Muscle of leg (tissue), 3 donors: ENCODE measurements at regions not wholly inside any gene's neighbourhood (a gene's known extent, or its start where the extent isn't known, plus 50 kb on each side); places are given as distances from the start of the nearest gene placed in this dataset.

Source experiments
- DNase-seq: peaks from one replicate; pipeline ENCODE4 v3.0.0; 2013
- H3K27ac ChIP-seq: one replicate; pipeline ENCODE4 v1.5.1; 2013; ENCODE audit warnings: mild to moderate bottlenecking, low read length, control low read depth
- H3K27me3 ChIP-seq: one replicate; pipeline ENCODE4 v1.6.1; 2013; ENCODE audit warnings: low read length; ENCODE audit not compliant: control insufficient read depth, insufficient read depth
- H3K36me3 ChIP-seq: one replicate; pipeline ENCODE4 v1.6.1; 2013; ENCODE audit warnings: low read length; ENCODE audit not compliant: control insufficient read depth, insufficient read depth
- H3K4me1 ChIP-seq: one replicate; pipeline ENCODE4 v1.6.1; 2013; ENCODE audit warnings: low read length; ENCODE audit not compliant: control insufficient read depth, insufficient read depth
- H3K4me3 ChIP-seq: one replicate; pipeline ENCODE4 v1.5.1; 2013; ENCODE audit warnings: low read length, control low read depth
- H3K9me3 ChIP-seq: replicated peaks from 2 replicates; pipeline ENCODE4 v1.6.1; 2013; ENCODE audit warnings: low read depth, low read length; ENCODE audit not compliant: control insufficient read depth
- WGBS: methylation state at CpG from one replicate; pipeline ENCODE4 v1.1.5; 2013; ENCODE audit warnings: missing lambda C conversion rate; ENCODE audit not compliant: insufficient coverage; 5-methylcytosine and 5-hydroxymethylcytosine counted together

DNA sequence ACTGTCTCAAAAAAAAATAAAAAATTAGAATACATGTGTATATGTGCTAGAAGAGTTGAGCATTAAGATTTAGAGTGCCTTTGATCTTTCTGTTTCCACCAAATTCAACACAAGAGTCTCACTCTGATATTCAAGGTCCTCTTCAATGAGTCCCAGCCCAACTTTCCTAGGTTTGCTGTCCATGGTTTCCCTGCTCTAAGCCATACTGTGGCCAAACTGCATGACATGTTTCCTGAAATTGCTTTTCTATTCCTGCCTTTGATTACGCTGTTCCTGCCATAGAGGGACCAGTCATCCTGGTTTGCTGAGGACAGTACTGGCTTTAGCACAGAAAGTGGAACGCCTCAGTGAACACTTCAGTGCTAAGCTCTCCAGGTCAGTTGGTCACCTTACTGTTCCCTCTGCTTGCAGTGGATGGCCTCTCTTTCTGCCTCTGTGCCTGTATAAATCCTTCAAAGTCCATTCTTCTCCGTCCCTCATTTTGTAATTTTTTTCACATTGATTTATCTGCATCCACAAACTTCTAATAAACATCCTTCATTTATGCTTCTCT lies 305.9 kb upstream of the PROX1 start:
- no peak overlapping the region for H3K4me3 ChIP-seq
- no peaks in the 10 kb centered on the region for H3K9me3 ChIP-seq
- no peaks in the 10 kb centered on the region for H3K27me3 ChIP-seq
- WGBS: 90% methylated on average over 3 of the region's 3 CpGs
- no peak for DNase-seq
- no peaks in the 10 kb centered on the region for H3K36me3 ChIP-seq
- H3K27ac ChIP-seq: no peak overlapping the region
- peaks cover 9% of the 10 kb centered on the region for H3K4me1 ChIP-seq

- DNase-seq: no peak
- Histone ChIP-seq H3K4me1 (peaks cover 9% of the 10 kb centered on the region), H3K27me3 (no peaks in the 10 kb centered on the region), H3K27ac (no peak overlapping the region), H3K36me3 (no peaks in the 10 kb centered on the region), H3K9me3 (no peaks in the 10 kb centered on the region), H3K4me3 (no peak overlapping the region)
- WGBS: 47% methylated on average over 2 of the region's 7 CpGs
Measured at GRCh38 chr1:213683529-213683928, 304.2 kb upstream of the PROX1 start.

DNA sequence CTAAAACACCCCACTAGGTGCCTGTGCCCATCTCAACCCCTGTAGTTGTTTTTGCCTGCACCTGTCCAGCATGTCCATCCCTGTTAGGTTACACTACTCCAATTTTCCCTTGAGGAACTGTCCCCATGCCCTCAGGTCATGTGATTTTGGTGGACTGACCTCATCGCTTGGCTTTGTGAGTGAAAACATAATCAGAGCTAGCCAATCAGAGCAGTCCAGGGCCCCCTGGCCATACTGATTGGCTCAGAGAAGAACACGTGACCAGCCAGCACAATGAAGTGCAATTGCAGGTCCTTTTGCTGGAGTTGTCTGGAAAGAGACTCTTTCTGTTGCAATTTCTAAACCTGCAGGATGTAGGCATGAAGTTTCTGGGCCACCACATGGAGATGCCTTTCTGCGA lies 303.3 kb upstream of the PROX1 start:
- no peaks in the 10 kb centered on the region for H3K36me3 ChIP-seq
- no peak overlapping the region for H3K4me3 ChIP-seq
- no peak overlapping the region for H3K27ac ChIP-seq
- H3K27me3 ChIP-seq: no peaks in the 10 kb centered on the region
- no peaks in the 10 kb centered on the region for H3K9me3 ChIP-seq
- 94% methylated on average over 3 of the region's 3 CpGs for WGBS
- DNase-seq: no peak
- peaks cover 9% of the 10 kb centered on the region for H3K4me1 ChIP-seq

- H3K27ac ChIP-seq: no peak overlapping the region
- no peaks in the 10 kb centered on the region for H3K9me3 ChIP-seq
- H3K36me3 ChIP-seq: no peaks in the 10 kb centered on the region
- no peak overlapping the region for H3K4me3 ChIP-seq
- DNase-seq: peak; percentile 40
- 80% methylated on average over 1 of the region's 2 CpGs for WGBS
- no peaks in the 10 kb centered on the region for H3K27me3 ChIP-seq
- H3K4me1 ChIP-seq: peaks cover 9% of the 10 kb centered on the region
Measured at GRCh38 chr1:213685992-213686582, 301.7 kb upstream of the PROX1 start.

DNA sequence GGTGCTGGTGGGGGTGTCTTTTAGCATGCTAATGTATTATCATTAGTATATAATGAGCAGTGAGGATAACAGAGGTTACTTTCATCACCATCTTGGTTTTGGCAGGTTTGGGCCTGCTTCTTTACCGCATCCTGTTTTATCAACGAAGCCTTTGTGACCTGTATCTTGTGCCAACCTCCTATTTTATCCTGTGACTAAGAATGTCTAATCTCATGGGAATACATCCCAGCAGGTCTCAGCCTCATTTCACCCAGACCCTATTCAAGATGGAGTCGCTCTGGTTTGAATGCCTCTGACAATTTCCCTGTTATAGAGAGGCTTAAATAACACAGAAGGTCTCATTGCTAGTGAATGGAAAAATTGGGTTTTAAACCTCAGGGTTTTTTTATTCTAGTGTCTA lies 300.8 kb upstream of the PROX1 start:
- no peak for DNase-seq
- 80% methylated on average over 1 of the region's 3 CpGs for WGBS
- Histone ChIP-seq H3K36me3 (no peaks in the 10 kb centered on the region), H3K27me3 (no peaks in the 10 kb centered on the region), H3K4me3 (no peak overlapping the region), H3K4me1 (peaks cover 9% of the 10 kb centered on the region), H3K27ac (no peak overlapping the region), H3K9me3 (no peaks in the 10 kb centered on the region)

- H3K4me3 ChIP-seq: no peak overlapping the region
- H3K27me3 ChIP-seq: no peaks in the 10 kb centered on the region
- H3K4me1 ChIP-seq: peaks cover 9% of the 10 kb centered on the region
- no peak for DNase-seq
- no peaks in the 10 kb centered on the region for H3K36me3 ChIP-seq
- H3K9me3 ChIP-seq: no peaks in the 10 kb centered on the region
- H3K27ac ChIP-seq: no peak overlapping the region
- WGBS: 52% methylated on average over 2 of the region's 7 CpGs
Measured at GRCh38 chr1:213687832-213688231, 299.9 kb upstream of the PROX1 start.

GRCh38 chr1:213688655-213689054 lies 299.1 kb upstream of the PROX1 start:
- no peak overlapping the region for H3K27ac ChIP-seq
- H3K9me3 ChIP-seq: no peaks in the 10 kb centered on the region
- no peaks in the 10 kb centered on the region for H3K36me3 ChIP-seq
- no peak for DNase-seq
- H3K4me1 ChIP-seq: peaks cover 5% of the 10 kb centered on the region
- WGBS: no CpG with 5 or more reads among the region's 2 CpGs
- H3K4me3 ChIP-seq: no peak overlapping the region
- H3K27me3 ChIP-seq: no peaks in the 10 kb centered on the region

GRCh38 chr1:213689260-213689659 lies 298.5 kb upstream of the PROX1 start:
- Histone ChIP-seq H3K4me3 (no peak overlapping the region), H3K27me3 (no peaks in the 10 kb centered on the region), H3K9me3 (no peaks in the 10 kb centered on the region), H3K36me3 (no peaks in the 10 kb centered on the region), H3K27ac (no peak overlapping the region), H3K4me1 (peaks cover 2% of the 10 kb centered on the region)
- 89% methylated on average over 1 of the region's 3 CpGs for WGBS
- DNase-seq: no peak

DNA sequence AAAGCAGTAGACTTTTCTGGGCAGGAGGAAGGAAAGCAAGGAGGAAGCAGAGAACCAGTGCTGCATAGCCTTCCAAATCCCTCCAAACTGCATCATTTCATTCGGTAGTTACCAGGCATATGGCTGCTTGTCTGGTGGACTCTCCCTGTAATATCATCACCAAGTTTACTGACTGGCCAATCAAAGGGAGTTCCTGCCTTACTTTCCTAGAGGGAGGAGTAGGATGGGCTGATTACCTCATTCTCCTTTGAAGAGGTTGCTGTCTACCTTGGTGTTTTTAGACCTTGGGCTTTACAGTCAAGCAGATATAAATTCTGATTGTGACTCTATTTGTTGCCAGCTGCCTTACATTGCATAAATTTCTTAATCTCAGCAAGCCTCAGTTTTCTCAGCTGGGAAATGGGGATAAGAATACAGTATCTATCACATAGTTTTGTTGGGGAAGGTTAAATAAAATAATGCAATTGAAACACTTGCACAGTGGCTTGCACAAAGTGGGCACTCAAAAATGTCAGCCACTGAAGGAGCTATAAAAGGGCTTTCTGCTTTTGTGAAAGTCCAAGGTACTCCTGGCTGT lies 297.3 kb upstream of the PROX1 start:
- no peaks in the 10 kb centered on the region for H3K27me3 ChIP-seq
- DNase-seq: no peak
- H3K4me3 ChIP-seq: no peak overlapping the region
- no peaks in the 10 kb centered on the region for H3K9me3 ChIP-seq
- no peaks in the 10 kb centered on the region for H3K36me3 ChIP-seq
- no peak overlapping the region for H3K27ac ChIP-seq
- WGBS: no CpG with 5 or more reads among the region's 1 CpG
- peaks cover 2% of the 10 kb centered on the region for H3K4me1 ChIP-seq

GRCh38 chr1:213692321-213692720 lies 295.5 kb upstream of the PROX1 start:
- WGBS: no CpG with 5 or more reads among the region's 4 CpGs
- H3K4me3 ChIP-seq: no peak overlapping the region
- no peaks in the 10 kb centered on the region for H3K4me1 ChIP-seq
- no peaks in the 10 kb centered on the region for H3K9me3 ChIP-seq
- no peaks in the 10 kb centered on the region for H3K27me3 ChIP-seq
- H3K27ac ChIP-seq: no peak overlapping the region
- H3K36me3 ChIP-seq: no peaks in the 10 kb centered on the region
- DNase-seq: no peak
